ENCODE measurements at regions not wholly inside any gene's neighbourhood (a gene's known extent, or its start where the extent isn't known, plus 50 kb on each side); places are given as distances from the start of the nearest gene placed in this dataset.

- no peak for DNase-seq
These were observed 60.3 kb downstream of the AVPR1A start for GRCh38 chr12:63090716-63091115.

GRCh38 chr12:63086149-63086915, 64.7 kb downstream of the AVPR1A start:
- DNase-seq = no peak

GRCh38 chr12:63085120-63085519, 65.9 kb downstream of the AVPR1A start:
- no peak for DNase-seq

GRCh38 chr12:63084501-63084900, 66.5 kb downstream of the AVPR1A start:
- DNase-seq = no peak

- no peak for DNase-seq
These were observed 68.0 kb downstream of the AVPR1A start for GRCh38 chr12:63083046-63083445.

- DNase-seq = no peak
These were observed 71.1 kb downstream of the AVPR1A start for GRCh38 chr12:63079791-63080502.

GRCh38 chr12:63078906-63079305, 72.1 kb downstream of the AVPR1A start:
- no peak for DNase-seq

GRCh38 chr12:63075376-63076060, 75.5 kb downstream of the AVPR1A start:
- no peak for DNase-seq

- DNase-seq = no peak
These were observed 80.3 kb downstream of the AVPR1A start for GRCh38 chr12:63070709-63071108.

- DNase-seq = no peak
These were observed 81.0 kb downstream of the AVPR1A start for GRCh38 chr12:63069860-63070617.

- DNase-seq = peak in 2 of 14 donors; percentile 2 to 11
These were observed 82.1 kb downstream of the AVPR1A start for GRCh38 chr12:63068857-63069442.

- no peak for DNase-seq
These were observed 84.2 kb downstream of the AVPR1A start for GRCh38 chr12:63066782-63067181.

GRCh38 chr12:63066136-63066535, 84.9 kb downstream of the AVPR1A start:
- DNase-seq = peak in 1 of 14 donors; percentile 56

GRCh38 chr12:63064080-63064479, 86.9 kb downstream of the AVPR1A start:
- DNase-seq = no peak

- DNase-seq = no peak
These were observed 94.4 kb downstream of the AVPR1A start for GRCh38 chr12:63056649-63057048.

GRCh38 chr12:63052696-63053095, 98.3 kb downstream of the AVPR1A start:
- DNase-seq = no peak

GRCh38 chr12:63047146-63047545, 103.9 kb downstream of the AVPR1A start:
- DNase-seq = no peak

GRCh38 chr12:63045020-63045860, 105.8 kb downstream of the AVPR1A start:
- no peak for DNase-seq

GRCh38 chr12:63042646-63043045, 107.7 kb upstream of the PPM1H start:
- no peak for DNase-seq

- DNase-seq = no peak
These were observed 106.7 kb upstream of the PPM1H start for GRCh38 chr12:63041601-63042000.

- DNase-seq = no peak
These were observed 105.7 kb upstream of the PPM1H start for GRCh38 chr12:63040526-63041220.
